ENCODE measurements at regions not wholly inside any gene's neighbourhood (a gene's known extent, or its start where the extent isn't known, plus 50 kb on each side); places are given as distances from the start of the nearest gene placed in this dataset.

DNA sequence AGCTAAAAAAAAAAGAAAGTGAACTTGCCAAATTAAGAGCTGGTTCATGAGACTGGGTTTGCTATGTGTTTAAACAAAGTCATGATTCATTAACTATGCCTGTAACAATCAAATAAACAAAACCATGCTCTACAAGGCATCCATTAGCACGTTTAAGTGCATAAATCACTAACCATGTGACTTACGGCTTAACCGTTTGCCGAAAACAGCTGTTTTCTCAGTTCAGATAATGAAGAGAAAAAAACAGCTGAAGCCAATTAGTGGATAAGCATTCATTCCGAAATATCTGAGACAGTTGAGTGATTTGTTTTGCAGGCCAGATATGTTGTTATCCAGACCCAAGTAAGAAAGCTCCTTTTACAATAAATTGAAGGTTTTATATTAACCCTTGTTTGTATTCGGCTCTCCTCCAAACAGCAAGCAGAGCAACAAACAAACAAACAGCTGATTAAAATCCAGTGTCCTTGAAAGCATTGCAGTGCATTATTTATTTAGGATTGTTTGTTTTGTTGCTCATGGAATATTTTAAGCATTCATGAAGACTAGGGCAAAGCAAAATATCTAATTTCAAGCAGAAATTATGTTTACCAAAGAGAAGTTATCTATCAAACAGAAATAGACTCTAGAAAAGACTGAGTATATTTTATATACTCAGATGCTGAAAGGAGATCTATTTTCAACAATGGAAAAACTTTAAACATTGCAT lies 343.5 kb downstream of the RFPL4B start:
- Mint-ChIP-seq H3K36me3 (ENCODE audit: low read depth) (no peaks in the 10 kb centered on the region), H3K27me3 (no peaks in the 10 kb centered on the region), H3K4me3 (no peak overlapping the region), H3K27ac (no peak overlapping the region), H3K9me3 (no peaks in the 10 kb centered on the region), H3K4me1 (ENCODE audit: low read depth) (peaks cover 4% of the 10 kb centered on the region)
- no peak for DNase-seq

DNA sequence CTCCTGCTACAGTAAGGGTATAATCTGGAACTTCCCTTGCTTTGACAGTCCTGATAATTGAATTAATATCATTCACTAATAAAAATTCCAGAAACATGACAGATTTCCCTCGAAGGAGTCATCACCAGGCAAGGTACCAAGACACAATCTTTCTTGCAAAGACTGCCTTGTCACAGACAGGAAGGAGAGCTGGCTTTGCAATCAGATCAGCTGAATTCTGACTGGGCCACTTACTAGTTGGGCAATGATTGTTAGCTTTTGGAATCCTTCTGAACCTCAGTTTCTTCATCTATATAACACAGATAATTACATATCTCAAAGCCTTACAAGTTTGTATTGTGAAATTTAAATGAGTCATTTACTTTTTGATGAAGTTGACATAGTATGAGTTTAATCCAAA lies 344.2 kb downstream of the RFPL4B start:
- no peak for DNase-seq
- Mint-ChIP-seq H3K4me1 (ENCODE audit: low read depth) (peaks cover 4% of the 10 kb centered on the region), H3K27me3 (no peaks in the 10 kb centered on the region), H3K27ac (no peak overlapping the region), H3K4me3 (no peak overlapping the region), H3K9me3 (no peaks in the 10 kb centered on the region), H3K36me3 (ENCODE audit: low read depth) (no peaks in the 10 kb centered on the region)

DNA sequence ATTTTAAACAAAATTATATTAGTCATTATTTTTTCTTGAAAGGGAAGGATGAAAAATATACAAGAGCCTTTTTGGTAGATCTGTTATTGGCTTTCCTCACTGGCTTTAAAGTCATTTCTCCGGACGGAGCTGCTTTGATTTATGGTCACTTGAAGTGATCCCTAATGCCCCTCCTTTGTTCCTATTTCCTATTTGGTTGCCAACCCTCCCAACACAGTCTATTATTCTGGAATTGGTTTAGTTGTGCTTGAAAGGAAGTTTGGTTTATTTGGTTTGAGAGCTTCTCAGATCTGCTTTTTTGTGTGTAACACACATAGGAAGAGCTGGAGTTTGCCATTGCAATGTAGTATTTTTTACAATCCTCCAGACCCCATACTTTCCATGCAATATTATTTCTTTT lies 347.9 kb downstream of the RFPL4B start:
- no peak overlapping the region for H3K27ac Mint-ChIP-seq
- no peaks in the 10 kb centered on the region for H3K4me1 Mint-ChIP-seq (ENCODE audit: low read depth)
- no peak for DNase-seq
- H3K4me3 Mint-ChIP-seq = no peak overlapping the region
- H3K27me3 Mint-ChIP-seq = no peaks in the 10 kb centered on the region
- no peaks in the 10 kb centered on the region for H3K36me3 Mint-ChIP-seq (ENCODE audit: low read depth)
- H3K9me3 Mint-ChIP-seq = no peaks in the 10 kb centered on the region

DNA sequence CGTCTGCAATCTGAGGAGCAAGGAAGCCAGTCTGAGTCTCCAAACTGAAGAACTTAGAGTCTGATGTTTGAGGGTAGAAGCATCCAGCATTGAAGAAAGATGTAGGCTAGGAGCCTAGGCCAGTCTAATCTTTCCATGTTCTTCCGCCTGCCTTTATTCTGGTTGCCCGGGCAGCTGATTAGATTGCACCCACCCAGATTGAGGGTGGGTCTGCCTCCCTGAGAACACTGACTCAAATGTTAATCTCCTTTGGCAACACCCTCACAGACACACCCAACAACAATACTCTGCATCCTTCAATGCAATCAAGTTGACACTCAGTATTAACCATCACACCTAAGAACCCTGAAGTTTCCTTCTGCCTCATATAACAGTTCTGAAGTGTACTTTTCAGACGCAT lies 350.1 kb downstream of the RFPL4B start:
- Mint-ChIP-seq H3K4me1 (ENCODE audit: low read depth) (no peaks in the 10 kb centered on the region), H3K36me3 (ENCODE audit: low read depth) (no peaks in the 10 kb centered on the region), H3K27me3 (no peaks in the 10 kb centered on the region), H3K27ac (no peak overlapping the region), H3K9me3 (no peaks in the 10 kb centered on the region), H3K4me3 (no peak overlapping the region)
- no peak for DNase-seq

DNA sequence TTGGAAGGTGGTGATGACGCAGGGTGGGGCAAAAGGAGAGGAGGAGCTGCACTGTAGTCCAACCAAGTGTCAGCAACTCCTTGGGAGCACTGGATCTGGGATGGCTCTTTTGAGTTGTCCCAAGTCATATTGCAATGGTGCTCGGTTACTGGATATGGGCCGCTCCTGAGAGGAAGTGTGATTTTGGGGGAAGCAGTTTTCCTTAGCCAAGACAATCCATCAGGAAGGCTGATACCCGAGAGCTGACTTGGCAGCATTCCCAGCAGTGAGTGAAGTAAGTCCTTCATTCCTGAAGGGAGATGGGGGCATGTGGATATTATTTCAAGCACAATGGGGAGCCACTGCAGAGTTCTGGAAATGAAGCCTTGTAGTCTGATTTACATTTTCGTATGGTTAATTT lies 354.1 kb downstream of the RFPL4B start:
- H3K9me3 Mint-ChIP-seq = no peaks in the 10 kb centered on the region
- H3K27me3 Mint-ChIP-seq = no peaks in the 10 kb centered on the region
- no peak overlapping the region for H3K27ac Mint-ChIP-seq
- no peaks in the 10 kb centered on the region for H3K4me1 Mint-ChIP-seq (ENCODE audit: low read depth)
- no peaks in the 10 kb centered on the region for H3K36me3 Mint-ChIP-seq (ENCODE audit: low read depth)
- DNase-seq = no peak
- H3K4me3 Mint-ChIP-seq = no peak overlapping the region

- Mint-ChIP-seq H3K27me3 (no peaks in the 10 kb centered on the region), H3K36me3 (ENCODE audit: low read depth) (no peaks in the 10 kb centered on the region), H3K9me3 (no peaks in the 10 kb centered on the region), H3K27ac (no peak overlapping the region), H3K4me1 (ENCODE audit: low read depth) (no peaks in the 10 kb centered on the region), H3K4me3 (no peak overlapping the region)
- no peak for DNase-seq
Measured at GRCh38 chr6:112710710-112711109, 363.6 kb downstream of the RFPL4B start.

- no peaks in the 10 kb centered on the region for H3K36me3 Mint-ChIP-seq (ENCODE audit: low read depth)
- H3K27ac Mint-ChIP-seq = no peak overlapping the region
- no peaks in the 10 kb centered on the region for H3K27me3 Mint-ChIP-seq
- DNase-seq = no peak
- no peaks in the 10 kb centered on the region for H3K4me1 Mint-ChIP-seq (ENCODE audit: low read depth)
- no peaks in the 10 kb centered on the region for H3K9me3 Mint-ChIP-seq
- H3K4me3 Mint-ChIP-seq = no peak overlapping the region
Measured at GRCh38 chr6:112713402-112713801, 366.3 kb downstream of the RFPL4B start.

GRCh38 chr6:112717401-112717800 lies 370.3 kb downstream of the RFPL4B start:
- H3K27ac Mint-ChIP-seq = no peak overlapping the region
- H3K4me1 Mint-ChIP-seq (ENCODE audit: low read depth) = no peaks in the 10 kb centered on the region
- H3K27me3 Mint-ChIP-seq = no peaks in the 10 kb centered on the region
- no peak overlapping the region for H3K4me3 Mint-ChIP-seq
- H3K36me3 Mint-ChIP-seq (ENCODE audit: low read depth) = no peaks in the 10 kb centered on the region
- no peak for DNase-seq
- no peaks in the 10 kb centered on the region for H3K9me3 Mint-ChIP-seq

GRCh38 chr6:112717856-112718255 lies 370.7 kb downstream of the RFPL4B start:
- no peaks in the 10 kb centered on the region for H3K9me3 Mint-ChIP-seq
- no peaks in the 10 kb centered on the region for H3K27me3 Mint-ChIP-seq
- H3K27ac Mint-ChIP-seq = no peak overlapping the region
- no peak for DNase-seq
- no peak overlapping the region for H3K4me3 Mint-ChIP-seq
- H3K36me3 Mint-ChIP-seq (ENCODE audit: low read depth) = no peaks in the 10 kb centered on the region
- H3K4me1 Mint-ChIP-seq (ENCODE audit: low read depth) = no peaks in the 10 kb centered on the region

GRCh38 chr6:112725541-112726085 lies 378.5 kb downstream of the RFPL4B start:
- Mint-ChIP-seq H3K27ac (no peak overlapping the region), H3K4me3 (no peak overlapping the region), H3K36me3 (ENCODE audit: low read depth) (no peaks in the 10 kb centered on the region)

DNA sequence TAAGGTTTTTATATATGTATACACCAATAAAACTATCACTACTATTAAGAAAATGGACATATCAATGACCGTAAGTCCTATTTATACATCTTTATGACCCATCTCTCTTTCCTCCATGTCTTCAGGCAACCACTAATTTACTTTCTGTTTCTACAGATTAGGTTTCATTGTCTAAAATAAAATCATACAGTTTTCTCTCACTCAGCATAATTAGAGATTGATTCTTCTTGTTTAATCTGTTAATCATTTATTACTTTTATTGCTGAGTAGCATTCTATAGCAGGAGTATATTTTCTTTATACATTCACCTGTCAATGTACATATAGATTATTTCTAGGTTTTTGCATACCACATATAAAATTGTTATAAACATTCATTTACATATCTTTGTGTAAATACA lies 388.0 kb downstream of the RFPL4B start:
- Mint-ChIP-seq H3K27ac (no peak overlapping the region), H3K4me1 (ENCODE audit: low read depth) (no peaks in the 10 kb centered on the region), H3K36me3 (ENCODE audit: low read depth) (no peaks in the 10 kb centered on the region), H3K4me3 (no peak overlapping the region), H3K9me3 (peaks cover 2% of the 10 kb centered on the region), H3K27me3 (no peaks in the 10 kb centered on the region)
- DNase-seq = no peak

More at GRCh38 chr6:112725541-112726085, 378.5 kb downstream of the RFPL4B start:
- no peaks in the 10 kb centered on the region for H3K9me3 Mint-ChIP-seq
- DNase-seq = no peak
- H3K27me3 Mint-ChIP-seq = no peaks in the 10 kb centered on the region
- H3K4me1 Mint-ChIP-seq (ENCODE audit: low read depth) = no peaks in the 10 kb centered on the region

DNA sequence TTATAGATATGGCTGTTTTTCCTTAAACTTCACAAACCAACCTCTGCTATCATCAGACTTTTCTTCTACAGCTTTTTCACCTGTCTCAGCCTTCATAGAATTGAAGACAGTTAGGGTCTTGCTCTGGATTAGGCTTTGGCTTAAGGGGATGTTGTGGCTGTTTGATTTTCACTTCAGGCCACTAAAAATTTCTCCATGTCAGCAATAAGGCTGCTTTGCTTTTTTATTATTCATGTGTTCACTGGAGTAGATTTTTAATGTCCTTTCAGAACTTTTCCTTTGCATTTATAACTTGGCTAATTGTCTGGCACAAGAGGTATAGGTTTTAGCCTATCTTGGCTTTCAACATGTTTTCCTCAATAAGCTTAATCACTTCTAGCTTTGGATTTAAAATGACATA lies 392.6 kb downstream of the RFPL4B start:
- DNase-seq = no peak
- no peak overlapping the region for H3K27ac Mint-ChIP-seq
- no peak overlapping the region for H3K4me3 Mint-ChIP-seq
- H3K27me3 Mint-ChIP-seq = no peaks in the 10 kb centered on the region
- H3K36me3 Mint-ChIP-seq (ENCODE audit: low read depth) = no peaks in the 10 kb centered on the region
- H3K9me3 Mint-ChIP-seq = peaks cover 2% of the 10 kb centered on the region
- H3K4me1 Mint-ChIP-seq (ENCODE audit: low read depth) = no peaks in the 10 kb centered on the region

GRCh38 chr6:112743323-112743722 lies 396.2 kb downstream of the RFPL4B start:
- Mint-ChIP-seq H3K4me3 (no peak overlapping the region), H3K36me3 (ENCODE audit: low read depth) (no peaks in the 10 kb centered on the region), H3K27me3 (no peaks in the 10 kb centered on the region), H3K27ac (no peak overlapping the region), H3K4me1 (ENCODE audit: low read depth) (no peaks in the 10 kb centered on the region), H3K9me3 (peaks cover 2% of the 10 kb centered on the region)
- DNase-seq = no peak

DNA sequence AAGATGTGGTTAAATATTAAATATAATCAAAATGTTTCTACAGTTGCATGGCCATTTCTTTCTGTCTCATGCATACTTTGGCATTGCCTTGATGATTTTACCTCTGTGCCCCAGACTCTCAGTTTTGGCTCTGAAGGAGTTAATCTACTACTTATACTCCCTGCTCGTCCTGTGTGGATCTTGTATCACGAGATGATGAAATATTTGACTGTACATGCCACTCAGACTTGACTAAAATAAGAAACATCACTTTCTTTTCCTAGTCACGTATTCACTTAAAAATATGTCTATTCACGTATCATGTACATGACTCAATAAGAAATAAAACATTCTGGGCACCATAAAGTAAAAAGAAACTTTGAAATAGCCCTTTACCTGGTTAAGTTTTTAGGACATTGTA lies 397.7 kb downstream of the RFPL4B start:
- Mint-ChIP-seq H3K9me3 (peaks cover 2% of the 10 kb centered on the region), H3K27me3 (no peaks in the 10 kb centered on the region), H3K36me3 (ENCODE audit: low read depth) (no peaks in the 10 kb centered on the region), H3K4me1 (ENCODE audit: low read depth) (no peaks in the 10 kb centered on the region), H3K4me3 (no peak overlapping the region), H3K27ac (no peak overlapping the region)
- no peak for DNase-seq

- Mint-ChIP-seq H3K27me3 (no peaks in the 10 kb centered on the region), H3K27ac (no peak overlapping the region), H3K4me3 (no peak overlapping the region), H3K9me3 (peaks cover 2% of the 10 kb centered on the region), H3K36me3 (ENCODE audit: low read depth) (no peaks in the 10 kb centered on the region), H3K4me1 (ENCODE audit: low read depth) (no peaks in the 10 kb centered on the region)
- no peak for DNase-seq
Measured at GRCh38 chr6:112745765-112746164, 398.6 kb downstream of the RFPL4B start.

- DNase-seq = no peak
- no peak overlapping the region for H3K4me3 Mint-ChIP-seq
- H3K36me3 Mint-ChIP-seq (ENCODE audit: low read depth) = no peaks in the 10 kb centered on the region
- no peaks in the 10 kb centered on the region for H3K4me1 Mint-ChIP-seq (ENCODE audit: low read depth)
- H3K27me3 Mint-ChIP-seq = no peaks in the 10 kb centered on the region
- peaks cover 4% of the 10 kb centered on the region for H3K9me3 Mint-ChIP-seq
- no peak overlapping the region for H3K27ac Mint-ChIP-seq
Measured at GRCh38 chr6:112749673-112750072, 402.5 kb downstream of the RFPL4B start.
